Activated naive CD4-positive, alpha-beta T cell treated with anti-CD3 and anti-CD28 coated beads, Interleukin-2, amount 10 ng/mL, durations not matched to agents 7 days and 5 days (primary cell): ENCODE measurements at regions not wholly inside any gene's neighbourhood (a gene's known extent, or its start where the extent isn't known, plus 50 kb on each side); places are given as distances from the start of the nearest gene placed in this dataset.

Source experiments
- CTCF ChIA-PET: fragments of 350-600 bp; sonication (Branson Sonifier 250); formaldehyde crosslinking; loops from one replicate; lab custom pipeline; 2021; ENCODE audit warnings: antibody characterized with exemption; lab: Charles Lee
- DNase-seq: peaks from one replicate; pipeline ENCODE4 v3.0.0-alpha.2; 2020
- H3K27ac Mint-ChIP-seq: one replicate; pipeline ENCODE4 v1.8.0; 2021; ENCODE audit warnings: mild to moderate bottlenecking, moderate library complexity, mixed read lengths
- H3K27me3 Mint-ChIP-seq: one replicate; pipeline ENCODE4 v1.8.0; 2021; ENCODE audit warnings: mild to moderate bottlenecking, mixed read lengths
- H3K36me3 Mint-ChIP-seq: one replicate; pipeline ENCODE4 v1.8.0; 2021; ENCODE audit warnings: mixed read lengths
- H3K4me1 Mint-ChIP-seq: one replicate; pipeline ENCODE4 v1.8.0; 2021; ENCODE audit warnings: mixed read lengths
- H3K4me3 Mint-ChIP-seq: one replicate; pipeline ENCODE4 v1.8.0; 2021; ENCODE audit warnings: mild to moderate bottlenecking, moderate library complexity, mixed read lengths
- H3K9me3 Mint-ChIP-seq: one replicate; pipeline ENCODE4 v1.8.0; 2021; ENCODE audit warnings: mixed read lengths

GRCh38 chr3:28130836-28131235 is 110.6 kb upstream of the CMC1 start:
- no peak overlapping the region for H3K27ac Mint-ChIP-seq
- no peaks in the 10 kb centered on the region for H3K9me3 Mint-ChIP-seq
- H3K36me3 Mint-ChIP-seq = no peaks in the 10 kb centered on the region
- no peaks in the 10 kb centered on the region for H3K4me1 Mint-ChIP-seq
- H3K4me3 Mint-ChIP-seq = no peak overlapping the region
- CTCF ChIA-PET = no interaction called here
- DNase-seq = no peak
- no peaks in the 10 kb centered on the region for H3K27me3 Mint-ChIP-seq

GRCh38 chr3:28132941-28133340 is 108.5 kb upstream of the CMC1 start:
- DNase-seq = no peak
- Mint-ChIP-seq H3K4me1 (no peaks in the 10 kb centered on the region), H3K27ac (no peak overlapping the region), H3K9me3 (no peaks in the 10 kb centered on the region), H3K4me3 (no peak overlapping the region), H3K27me3 (peaks cover 3% of the 10 kb centered on the region), H3K36me3 (no peaks in the 10 kb centered on the region)
- CTCF ChIA-PET = no interaction called here

- Mint-ChIP-seq H3K27me3 (peaks cover 3% of the 10 kb centered on the region), H3K4me1 (no peaks in the 10 kb centered on the region), H3K36me3 (no peaks in the 10 kb centered on the region), H3K9me3 (no peaks in the 10 kb centered on the region), H3K4me3 (no peak overlapping the region), H3K27ac (no peak overlapping the region)
- CTCF ChIA-PET = interaction anchor here (0.6 kb wide), 1 partner anchor 70 kb away, joined by 3 read pairs; no protein-coding TSS in a partner anchor
- DNase-seq = no peak
These were observed 107.2 kb upstream of the CMC1 start for GRCh38 chr3:28134198-28134597.

- H3K4me3 Mint-ChIP-seq = no peak overlapping the region
- no peak for DNase-seq
- no peak overlapping the region for H3K27ac Mint-ChIP-seq
- no peaks in the 10 kb centered on the region for H3K36me3 Mint-ChIP-seq
- CTCF ChIA-PET = no interaction called here
- no peaks in the 10 kb centered on the region for H3K9me3 Mint-ChIP-seq
- no peaks in the 10 kb centered on the region for H3K4me1 Mint-ChIP-seq
- H3K27me3 Mint-ChIP-seq = peaks cover 3% of the 10 kb centered on the region
These were observed 106.5 kb upstream of the CMC1 start for GRCh38 chr3:28134792-28135375.

- no peaks in the 10 kb centered on the region for H3K4me1 Mint-ChIP-seq
- DNase-seq = no peak
- CTCF ChIA-PET = no interaction called here
- peaks cover 3% of the 10 kb centered on the region for H3K27me3 Mint-ChIP-seq
- H3K9me3 Mint-ChIP-seq = no peaks in the 10 kb centered on the region
- no peak overlapping the region for H3K27ac Mint-ChIP-seq
- no peak overlapping the region for H3K4me3 Mint-ChIP-seq
- H3K36me3 Mint-ChIP-seq = no peaks in the 10 kb centered on the region
These were observed 104.7 kb upstream of the CMC1 start for GRCh38 chr3:28136607-28137216.

- DNase-seq = no peak
- Mint-ChIP-seq H3K36me3 (no peaks in the 10 kb centered on the region), H3K27me3 (peaks cover 3% of the 10 kb centered on the region), H3K27ac (no peak overlapping the region), H3K4me3 (no peak overlapping the region), H3K4me1 (no peaks in the 10 kb centered on the region), H3K9me3 (no peaks in the 10 kb centered on the region)
- CTCF ChIA-PET = interaction anchor here (0.8 kb wide), 1 partner anchor 9 kb away, joined by 3 read pairs; no protein-coding TSS in a partner anchor
These were observed 103.3 kb upstream of the CMC1 start for GRCh38 chr3:28138043-28138610.

GRCh38 chr3:28139288-28139687 is 102.1 kb upstream of the CMC1 start:
- Mint-ChIP-seq H3K4me1 (no peaks in the 10 kb centered on the region), H3K27ac (no peak overlapping the region), H3K9me3 (no peaks in the 10 kb centered on the region), H3K27me3 (peaks cover 3% of the 10 kb centered on the region), H3K4me3 (no peak overlapping the region), H3K36me3 (no peaks in the 10 kb centered on the region)
- DNase-seq = no peak
- CTCF ChIA-PET = no interaction called here

- peaks cover 3% of the 10 kb centered on the region for H3K27me3 Mint-ChIP-seq
- H3K36me3 Mint-ChIP-seq = no peaks in the 10 kb centered on the region
- H3K27ac Mint-ChIP-seq = no peak overlapping the region
- CTCF ChIA-PET = interaction anchor here (0.6 kb wide), 1 partner anchor 459 kb away, joined by 3 read pairs; no protein-coding TSS in a partner anchor
- no peaks in the 10 kb centered on the region for H3K9me3 Mint-ChIP-seq
- DNase-seq = no peak
- H3K4me1 Mint-ChIP-seq = no peaks in the 10 kb centered on the region
- no peak overlapping the region for H3K4me3 Mint-ChIP-seq
These were observed 101.3 kb upstream of the CMC1 start for GRCh38 chr3:28139967-28140634.

- no peaks in the 10 kb centered on the region for H3K36me3 Mint-ChIP-seq
- no peaks in the 10 kb centered on the region for H3K4me1 Mint-ChIP-seq
- no peak overlapping the region for H3K27ac Mint-ChIP-seq
- CTCF ChIA-PET = no interaction called here
- DNase-seq = no peak
- no peak overlapping the region for H3K4me3 Mint-ChIP-seq
- H3K27me3 Mint-ChIP-seq = peaks cover 3% of the 10 kb centered on the region
- no peaks in the 10 kb centered on the region for H3K9me3 Mint-ChIP-seq
These were observed 100.8 kb upstream of the CMC1 start for GRCh38 chr3:28140664-28141063.

- Mint-ChIP-seq H3K36me3 (no peaks in the 10 kb centered on the region), H3K4me1 (peaks cover 5% of the 10 kb centered on the region), H3K4me3 (no peak overlapping the region), H3K27ac (no peak overlapping the region), H3K9me3 (peaks cover 2% of the 10 kb centered on the region), H3K27me3 (no peaks in the 10 kb centered on the region)
- DNase-seq = no peak
- CTCF ChIA-PET = interaction anchor here (0.6 kb wide), 1 partner anchor 242 kb away, joined by 3 read pairs; no protein-coding TSS in a partner anchor
These were observed 91.5 kb upstream of the CMC1 start for GRCh38 chr3:28149960-28150359.

GRCh38 chr3:28150465-28151206 is 90.8 kb upstream of the CMC1 start:
- H3K27me3 Mint-ChIP-seq = no peaks in the 10 kb centered on the region
- H3K4me3 Mint-ChIP-seq = no peak overlapping the region
- no peak for DNase-seq
- H3K4me1 Mint-ChIP-seq = peaks cover 5% of the 10 kb centered on the region
- H3K27ac Mint-ChIP-seq = no peak overlapping the region
- CTCF ChIA-PET = interaction anchor here (0.6 kb wide), 1 partner anchor 242 kb away, joined by 3 read pairs; no protein-coding TSS in a partner anchor
- no peaks in the 10 kb centered on the region for H3K36me3 Mint-ChIP-seq
- H3K9me3 Mint-ChIP-seq = peaks cover 2% of the 10 kb centered on the region

GRCh38 chr3:28151207-28151550 is 90.2 kb upstream of the CMC1 start:
- CTCF ChIA-PET = no interaction called here
- Mint-ChIP-seq H3K27me3 (no peaks in the 10 kb centered on the region), H3K4me3 (no peak overlapping the region), H3K36me3 (no peaks in the 10 kb centered on the region), H3K9me3 (peaks cover 2% of the 10 kb centered on the region), H3K27ac (no peak overlapping the region), H3K4me1 (peaks cover 5% of the 10 kb centered on the region)
- no peak for DNase-seq

GRCh38 chr3:28151608-28152228 is 89.7 kb upstream of the CMC1 start:
- no peaks in the 10 kb centered on the region for H3K36me3 Mint-ChIP-seq
- H3K27me3 Mint-ChIP-seq = no peaks in the 10 kb centered on the region
- H3K9me3 Mint-ChIP-seq = peaks cover 2% of the 10 kb centered on the region
- peaks cover 5% of the 10 kb centered on the region for H3K4me1 Mint-ChIP-seq
- no peak overlapping the region for H3K4me3 Mint-ChIP-seq
- CTCF ChIA-PET = no interaction called here
- DNase-seq = no peak
- H3K27ac Mint-ChIP-seq = peak overlapping the region; percentile 60

GRCh38 chr3:28155631-28156030 is 85.8 kb upstream of the CMC1 start:
- no peaks in the 10 kb centered on the region for H3K36me3 Mint-ChIP-seq
- H3K4me1 Mint-ChIP-seq = peaks cover 5% of the 10 kb centered on the region
- H3K9me3 Mint-ChIP-seq = peaks cover 7% of the 10 kb centered on the region
- no peak overlapping the region for H3K27ac Mint-ChIP-seq
- H3K4me3 Mint-ChIP-seq = no peak overlapping the region
- DNase-seq = no peak
- CTCF ChIA-PET = no interaction called here
- H3K27me3 Mint-ChIP-seq = no peaks in the 10 kb centered on the region
